Fibroblast of skin of left biceps (primary cell): ENCODE measurements at regions not wholly inside any gene's neighbourhood (a gene's known extent, or its start where the extent isn't known, plus 50 kb on each side); places are given as distances from the start of the nearest gene placed in this dataset.
"Not testable (repeated sequence)": the region's sequence is repeated elsewhere in the genome, so short reads cannot be mapped to it uniquely, and the experiment has no call there.

Experiments used
- DNase-seq, 2 experiments: peaks; one replicate each; pipeline ENCODE4 v3.0.0-alpha.2; 2013; ENCODE audit warnings: low read depth in 2 of 2

DNA sequence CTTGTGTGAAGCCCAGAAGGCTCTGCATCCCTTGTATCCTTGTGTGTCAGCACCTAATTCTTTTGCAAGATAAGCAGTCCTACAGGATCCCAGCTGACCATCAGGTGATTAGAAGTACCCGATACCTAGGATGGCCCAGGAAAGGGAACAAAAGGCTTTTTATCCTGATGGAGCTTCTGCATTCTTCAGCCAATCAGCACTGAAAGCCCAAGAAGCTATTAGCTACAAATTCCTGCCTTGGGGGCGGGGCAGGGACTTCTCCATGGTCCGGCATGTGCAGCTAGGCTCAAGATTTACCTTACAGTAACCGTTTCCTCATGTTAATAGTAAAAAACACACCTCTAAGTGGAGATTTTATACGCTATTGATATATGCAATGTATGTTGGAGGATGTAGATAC, 264.6 kb upstream of the THUMPD2 start:
- no peak for DNase-seq

DNA sequence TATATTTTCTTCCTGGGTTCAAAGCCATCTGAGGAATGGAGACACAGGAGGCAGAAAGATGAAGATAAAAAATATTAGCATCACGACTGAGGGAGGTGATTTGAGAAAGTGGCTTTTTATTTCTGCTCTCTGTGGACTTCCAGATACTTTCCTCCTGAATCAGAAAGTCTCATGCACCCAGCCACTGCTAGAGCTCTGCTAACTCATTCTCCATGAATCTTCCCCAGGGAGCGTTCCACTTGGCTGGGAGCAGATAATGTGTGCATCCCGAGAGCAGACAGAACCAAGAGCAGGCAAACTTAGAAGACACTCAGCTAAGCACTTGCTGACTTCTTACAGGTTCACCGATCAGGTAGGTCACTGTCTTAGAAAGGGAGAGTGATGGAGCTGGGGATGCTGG, 264.1 kb upstream of the THUMPD2 start:
- DNase-seq: no peak

DNA sequence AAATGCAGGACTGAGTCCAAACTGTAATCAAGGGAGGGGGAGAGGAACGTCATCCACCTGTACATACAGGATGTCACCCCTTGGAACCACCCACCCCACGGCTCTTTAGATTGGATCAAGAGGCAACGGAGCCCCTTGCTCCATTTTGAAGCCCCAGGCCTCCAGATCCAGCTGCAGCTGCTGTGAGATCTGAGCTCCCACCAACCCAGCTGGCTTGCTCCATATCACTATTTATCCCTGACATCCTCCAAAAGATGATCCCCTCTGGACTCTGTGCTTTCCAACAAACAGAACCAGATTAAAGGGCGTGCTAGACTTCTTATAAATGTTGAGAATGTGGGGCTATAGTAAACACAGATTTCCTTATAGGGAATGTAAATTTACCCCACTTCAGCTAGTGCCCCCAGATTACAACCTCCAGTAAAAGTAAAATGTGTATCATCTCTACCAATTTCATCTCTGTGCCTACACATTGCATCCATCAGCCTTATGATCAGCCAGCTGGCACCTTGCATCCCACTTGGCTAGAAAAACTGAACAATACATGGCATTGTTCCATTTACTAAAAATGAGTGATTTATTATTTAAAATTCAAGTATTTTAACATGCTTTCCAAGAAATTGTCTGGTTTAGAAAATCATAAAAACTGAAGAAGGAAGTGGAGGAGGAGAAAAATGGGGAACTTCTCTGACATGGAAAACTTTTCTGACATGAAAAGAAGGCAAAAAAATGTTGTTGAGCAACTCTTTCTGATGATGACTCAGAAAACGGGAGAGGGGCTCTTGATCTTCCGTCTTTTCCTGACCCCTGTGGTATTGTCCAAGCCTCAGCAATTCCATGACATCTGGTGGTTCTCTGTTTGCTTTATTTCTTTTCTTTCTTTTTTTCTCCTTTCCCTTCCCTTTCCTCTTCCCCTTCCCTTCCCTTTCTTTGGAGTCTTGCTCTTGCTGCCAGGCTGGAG, 262.6 kb upstream of the THUMPD2 start:
- peak; percentile 50 to 54 for DNase-seq

DNA sequence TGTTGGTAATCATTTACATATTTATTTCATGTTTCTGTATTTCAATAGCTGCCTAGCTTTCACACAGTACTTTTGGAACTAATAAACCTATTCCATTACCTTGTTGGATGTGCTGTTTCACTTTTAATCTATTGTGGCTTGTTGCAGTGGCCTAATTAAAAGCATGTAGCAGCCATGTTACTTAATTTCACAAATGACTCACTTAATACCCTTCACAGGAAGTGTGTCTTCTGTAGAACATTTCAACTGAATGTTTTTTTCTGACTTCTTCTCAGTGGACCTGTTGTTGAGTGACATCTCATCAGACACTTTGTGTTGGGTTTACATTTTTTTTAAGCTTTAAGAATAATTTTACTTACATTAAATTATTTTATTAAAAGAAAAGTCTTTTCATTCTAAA, 260.5 kb upstream of the THUMPD2 start:
- DNase-seq: no peak

DNA sequence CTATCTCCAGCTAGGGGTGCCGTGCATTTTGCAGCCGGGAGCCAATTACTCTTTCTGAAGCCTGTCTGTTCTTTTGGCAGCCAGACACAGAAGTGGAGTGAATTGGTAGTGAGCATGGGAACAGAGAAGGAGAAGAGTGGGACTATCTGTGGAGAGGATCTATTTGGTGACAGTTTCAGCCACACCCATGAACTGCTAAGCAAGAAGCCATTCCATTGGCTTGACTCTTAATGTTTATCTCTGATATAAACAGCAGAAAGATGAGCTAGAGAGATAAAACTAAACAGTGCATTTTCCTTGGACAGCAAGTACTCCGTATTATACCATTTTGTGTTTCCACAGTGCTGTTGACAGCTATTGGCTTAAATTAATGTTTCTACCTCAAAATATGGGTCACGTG, 259.6 kb upstream of the THUMPD2 start:
- DNase-seq: no peak

DNA sequence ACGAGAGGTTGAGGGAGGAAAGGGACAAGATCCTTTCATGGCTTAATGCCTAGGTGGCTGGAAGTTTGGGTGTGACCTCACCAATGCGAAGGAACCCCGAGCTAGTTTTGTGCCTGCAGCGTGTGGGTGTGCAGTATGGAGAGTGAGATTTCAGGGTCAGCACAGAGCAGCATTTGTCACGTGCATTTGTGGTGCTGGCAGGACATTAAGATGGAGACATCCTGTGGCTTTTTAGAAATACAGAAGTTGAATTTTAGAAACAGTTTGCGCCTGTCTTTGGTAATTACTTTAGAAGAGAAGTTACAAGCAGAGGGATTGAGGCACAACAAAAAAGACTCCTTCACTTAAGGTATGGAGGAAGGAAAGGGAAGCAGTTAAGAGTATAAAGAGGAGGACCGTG, 258.2 kb upstream of the THUMPD2 start:
- DNase-seq: no peak

DNA sequence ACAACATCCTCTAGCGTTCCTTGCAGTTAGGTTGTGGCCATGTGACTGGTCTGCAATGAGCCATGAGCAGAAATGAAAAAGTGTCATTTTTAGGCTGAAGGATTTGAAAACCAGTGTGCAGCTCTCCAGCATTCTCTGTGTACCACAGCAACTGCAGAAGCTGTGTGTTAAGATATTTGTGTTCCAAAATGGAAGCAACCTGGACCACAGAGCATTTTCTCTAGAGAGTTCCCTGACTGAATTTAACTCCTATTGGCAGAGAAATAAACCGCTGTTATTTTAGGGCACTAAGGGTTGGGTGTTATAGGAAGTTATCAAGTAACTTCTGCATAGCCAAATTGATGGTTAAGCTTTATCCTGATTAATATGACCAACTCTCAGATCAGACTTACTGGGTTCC, 257.2 kb upstream of the THUMPD2 start:
- no peak for DNase-seq

DNA sequence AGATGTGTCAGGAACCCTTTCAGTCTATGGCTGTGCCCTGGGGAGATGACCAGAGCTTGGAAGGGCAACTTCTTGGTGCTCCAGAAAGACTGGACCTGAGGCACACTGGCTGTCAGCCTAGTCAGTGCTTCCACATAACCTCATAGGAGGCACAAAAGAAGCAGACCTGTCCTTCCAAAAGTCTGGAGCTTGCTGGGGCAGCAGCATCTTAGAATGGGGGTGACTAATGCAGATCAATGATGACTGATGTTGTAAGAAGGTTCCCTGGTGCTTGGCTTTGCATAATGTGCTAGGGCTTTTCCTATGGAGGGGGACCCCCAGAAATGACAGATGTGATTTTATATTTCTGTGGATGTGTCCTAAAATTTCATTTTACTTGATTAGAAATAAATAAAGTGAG, 255.7 kb upstream of the THUMPD2 start:
- no peak for DNase-seq

DNA sequence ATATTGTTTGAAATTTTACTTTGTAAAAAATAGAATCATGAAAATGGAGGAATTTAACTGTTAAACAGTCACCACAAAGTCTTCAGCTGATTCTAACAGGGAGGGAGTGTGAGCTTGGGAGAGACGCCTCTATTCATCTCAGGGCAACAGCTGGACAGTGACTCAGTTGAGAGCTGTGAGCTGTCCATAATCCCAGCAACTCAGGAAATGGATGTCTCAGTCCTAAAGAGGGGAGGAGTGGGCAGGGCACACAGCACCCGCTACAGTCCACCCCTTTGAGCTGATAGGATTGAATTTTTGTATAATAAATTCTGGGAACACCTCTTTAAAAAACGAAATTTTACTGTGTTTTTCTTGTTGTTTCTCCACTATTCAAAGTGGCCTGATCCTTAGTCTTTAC, 255.1 kb upstream of the THUMPD2 start:
- DNase-seq: no peak

DNA sequence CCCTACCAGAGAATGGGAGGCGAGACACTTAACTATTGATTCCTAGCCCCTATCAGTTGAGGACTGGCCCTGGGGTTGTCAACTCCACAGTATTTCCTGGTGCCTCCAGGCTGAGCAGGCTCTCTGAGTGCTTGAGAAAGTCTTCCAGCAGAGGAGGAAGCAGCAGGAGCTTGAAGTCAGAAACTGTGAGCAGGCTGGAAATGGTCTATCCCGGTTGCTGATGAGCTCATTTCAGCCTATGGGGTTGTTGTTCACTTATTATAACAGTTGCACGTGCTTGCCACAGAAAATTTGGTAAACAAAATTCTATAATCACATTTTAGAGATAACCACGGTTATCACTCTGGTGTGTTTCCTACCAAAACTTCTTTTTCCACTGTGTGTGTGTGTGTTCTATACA, 254.7 kb upstream of the THUMPD2 start:
- DNase-seq: no peak

DNA sequence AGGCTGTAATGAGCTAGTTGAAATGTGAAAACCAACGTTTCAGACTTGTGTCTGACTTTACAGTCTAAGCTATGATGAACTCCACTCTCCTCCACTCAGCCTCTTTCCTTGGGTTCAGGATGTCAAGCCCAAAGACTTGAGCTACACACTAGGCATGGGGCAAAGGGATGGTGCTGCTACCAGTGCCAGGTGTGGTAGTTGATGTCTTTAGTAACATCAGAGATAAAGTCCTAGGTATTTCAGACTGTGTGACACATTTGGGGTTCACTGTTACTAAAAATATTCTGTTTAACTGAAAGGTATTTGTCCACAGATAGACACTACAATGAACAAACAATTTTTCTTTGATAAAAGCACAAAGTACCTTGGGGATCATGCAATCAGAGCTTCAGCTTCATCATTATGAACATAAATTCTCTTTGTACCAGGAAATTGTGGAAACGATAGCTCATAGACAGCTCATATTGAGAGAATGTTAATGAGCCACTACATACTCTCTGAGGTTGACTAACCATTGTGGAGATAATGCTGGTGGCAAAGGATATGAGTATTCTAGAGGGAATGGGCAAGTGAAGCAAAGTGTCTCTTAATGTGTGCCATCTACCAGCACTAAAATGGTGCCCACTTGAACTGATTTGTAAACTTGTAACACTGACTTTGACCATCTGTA, 253.7 kb upstream of the THUMPD2 start:
- peak; percentile 71 to 73 for DNase-seq

DNA sequence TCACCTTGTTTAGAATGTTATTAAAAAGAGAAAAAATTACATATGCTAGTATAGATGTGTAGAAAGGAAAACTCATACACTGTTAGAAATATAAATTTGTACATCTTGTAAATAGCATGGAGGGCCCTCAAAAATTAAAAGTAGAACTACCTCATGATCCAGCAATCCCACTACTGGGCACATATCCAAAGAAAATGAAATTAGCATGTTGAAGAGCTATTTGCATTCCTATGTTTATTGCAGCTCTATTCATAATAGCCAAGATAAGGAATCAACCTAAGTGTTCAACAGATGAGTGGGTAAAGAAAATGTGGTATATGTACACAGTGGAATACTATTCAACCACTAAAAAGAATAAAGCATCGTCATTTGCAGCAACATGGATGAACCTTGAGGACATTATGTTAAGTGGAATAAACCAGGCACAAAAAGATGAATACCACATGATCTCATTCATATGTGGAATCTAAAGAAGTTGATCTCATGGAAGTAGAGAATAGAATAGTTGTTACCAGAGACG, 251.5 kb upstream of the THUMPD2 start:
- DNase-seq: no peak

DNA sequence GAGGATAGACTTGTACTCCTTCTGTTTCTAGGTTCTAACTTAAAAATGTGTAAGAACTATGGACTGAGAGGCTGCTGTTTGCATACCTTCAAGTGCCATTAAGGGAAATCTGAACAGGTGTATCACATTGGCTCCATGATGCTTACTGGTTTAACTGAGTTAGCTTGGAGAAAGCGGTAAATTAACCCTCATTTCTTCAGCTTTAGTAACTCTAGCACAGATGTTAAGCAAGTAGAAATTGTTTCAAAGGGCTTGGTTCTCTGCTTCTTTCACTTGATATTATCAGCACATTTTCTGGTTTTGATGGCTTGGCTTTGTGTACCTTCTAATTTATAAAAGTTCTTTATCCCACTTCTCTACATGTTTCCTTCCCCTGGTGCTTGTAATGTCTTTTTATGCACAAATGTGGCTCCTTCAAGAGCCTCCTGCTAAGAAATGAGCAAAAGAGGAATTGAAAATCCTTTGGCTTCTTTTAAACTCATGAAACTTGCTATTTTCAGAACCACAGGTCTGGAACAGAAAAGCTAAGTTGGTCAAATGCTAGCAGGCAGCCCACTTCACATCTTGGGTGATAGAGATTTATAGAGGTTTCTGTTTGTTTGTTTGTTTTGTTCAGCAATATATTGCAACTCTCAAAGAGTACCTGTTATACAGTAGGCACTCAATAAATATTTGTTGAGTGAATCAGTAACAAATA, 249.9 kb upstream of the THUMPD2 start:
- no peak for DNase-seq

DNA sequence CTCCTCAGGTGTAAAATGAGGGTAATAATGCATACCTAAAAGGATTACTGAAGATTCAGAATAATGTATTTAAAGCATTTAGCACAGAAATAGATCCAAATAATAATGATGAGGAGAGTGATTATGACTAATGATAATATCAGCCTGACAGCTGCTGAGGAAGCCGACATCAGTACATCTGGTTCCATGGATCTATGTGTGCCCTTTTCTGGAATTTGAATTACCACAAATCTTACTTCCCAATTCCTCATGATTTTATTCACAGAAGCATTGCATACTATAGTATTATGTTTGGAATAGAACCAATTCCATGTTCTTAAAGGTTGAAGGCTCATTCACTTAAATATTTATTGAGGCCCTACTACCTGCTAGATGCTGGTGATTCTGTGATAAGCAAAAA, 248.9 kb upstream of the THUMPD2 start:
- DNase-seq: no peak

DNA sequence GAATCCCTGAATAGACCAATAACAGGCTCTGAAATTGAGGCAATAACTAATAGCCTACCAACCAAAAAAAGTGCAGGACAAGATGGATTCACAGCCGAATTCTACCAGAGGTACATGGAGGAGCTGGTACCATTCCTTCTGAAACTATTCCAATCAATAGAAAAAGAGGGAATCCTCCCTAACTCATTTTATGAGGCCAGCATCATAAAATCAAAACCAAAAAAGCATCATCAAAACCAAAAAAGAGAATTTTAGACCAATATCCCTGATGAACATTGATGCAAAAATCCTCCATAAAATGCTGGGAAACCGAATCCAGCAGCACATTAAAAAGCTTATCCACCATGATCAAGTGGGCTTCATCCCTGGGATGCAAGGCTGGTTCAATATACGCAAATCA, 246.2 kb upstream of the THUMPD2 start:
- not testable (repeated sequence) for DNase-seq

DNA sequence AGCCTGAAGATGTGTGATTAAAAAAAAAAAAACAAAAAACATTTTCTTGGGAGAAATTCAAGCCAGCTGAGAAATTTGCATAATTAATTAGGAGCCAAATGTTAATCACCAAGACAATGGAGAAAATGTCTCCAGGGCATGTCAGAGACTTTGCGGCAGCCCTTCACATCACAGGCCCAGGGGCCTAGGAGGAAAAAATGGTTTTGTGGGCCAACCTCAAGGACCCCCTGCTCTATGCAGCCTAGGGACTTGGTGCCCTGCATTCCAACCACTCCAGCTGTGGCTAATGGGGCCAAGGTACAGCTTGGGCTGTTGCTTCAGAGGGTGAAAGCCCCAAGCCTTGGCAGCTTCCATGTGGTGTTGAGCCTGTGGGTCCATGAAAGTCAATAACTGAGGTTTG, 241.9 kb upstream of the THUMPD2 start:
- no peak for DNase-seq

DNA sequence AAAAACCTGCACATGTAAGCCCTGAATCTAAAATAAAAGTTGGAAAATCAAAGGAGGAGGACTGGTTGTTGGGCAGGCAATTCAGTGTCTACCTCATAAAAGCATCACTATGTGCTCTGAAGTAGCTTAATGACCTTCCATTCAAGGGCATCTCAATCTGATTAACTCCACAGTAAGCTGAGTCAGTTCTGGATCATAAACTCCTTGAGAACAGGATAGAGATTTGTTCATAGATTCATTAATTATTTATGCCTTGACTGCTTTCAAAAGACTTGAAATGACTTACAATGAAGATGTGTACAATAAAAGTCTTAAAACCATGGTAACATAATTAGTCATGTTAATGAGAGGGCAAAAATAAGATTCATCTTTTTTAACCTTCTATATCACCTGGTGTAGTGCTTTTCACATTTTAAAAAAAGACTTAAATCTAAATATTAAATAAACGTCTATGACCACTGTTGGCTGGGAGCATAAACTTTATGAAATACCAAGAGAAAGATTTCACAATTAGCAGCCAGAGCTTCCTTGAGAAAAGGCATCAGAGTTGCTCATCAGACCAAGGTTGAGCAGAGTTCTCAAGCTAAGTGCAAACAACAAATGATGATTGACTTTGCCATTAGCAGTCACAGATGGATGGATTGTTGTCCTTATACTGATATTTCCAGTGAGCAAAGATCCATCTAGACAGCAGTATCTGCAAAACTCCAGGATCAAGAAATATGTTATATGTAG, 237.3 kb upstream of the THUMPD2 start:
- DNase-seq: no peak

DNA sequence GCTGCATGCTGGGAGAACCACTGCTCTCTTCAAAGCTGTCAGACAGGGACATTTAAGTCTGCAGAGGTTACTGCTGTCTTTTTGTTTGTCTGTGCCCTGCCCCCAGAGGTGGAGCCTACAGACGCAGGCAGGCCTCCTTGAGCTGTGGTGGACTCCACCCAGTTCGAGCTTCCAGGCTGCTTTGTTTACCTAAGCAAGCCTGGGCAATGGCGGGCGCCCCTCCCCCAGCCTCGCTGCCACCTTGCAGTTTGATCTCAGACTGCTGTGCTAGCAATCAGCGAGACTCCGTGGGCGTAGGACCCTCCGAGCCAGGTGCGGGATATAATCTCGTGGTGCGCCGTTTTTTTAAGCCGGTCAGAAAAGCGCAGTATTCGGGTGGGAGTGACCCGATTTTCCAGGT, 234.9 kb upstream of the THUMPD2 start:
- DNase-seq: not testable (repeated sequence)

DNA sequence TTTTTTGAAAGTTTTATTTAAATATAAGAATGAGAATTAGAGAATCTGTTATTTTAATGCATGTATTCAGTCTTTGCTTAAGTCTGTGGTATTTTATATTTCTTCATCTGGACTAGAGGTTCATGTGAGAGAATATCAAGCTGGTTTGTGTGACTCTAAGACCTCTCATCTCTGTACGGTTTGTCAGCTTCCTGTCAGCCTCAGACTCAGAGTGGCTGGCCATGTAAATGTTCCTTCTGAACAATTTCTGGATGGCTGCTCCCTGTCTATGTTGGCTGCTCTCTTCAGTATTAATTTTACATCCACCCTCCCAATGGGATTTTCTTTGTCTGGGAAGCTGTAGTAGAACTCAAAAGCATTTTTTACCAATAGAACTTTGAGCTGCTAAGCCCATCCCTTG, 225.3 kb upstream of the THUMPD2 start:
- DNase-seq: no peak

DNA sequence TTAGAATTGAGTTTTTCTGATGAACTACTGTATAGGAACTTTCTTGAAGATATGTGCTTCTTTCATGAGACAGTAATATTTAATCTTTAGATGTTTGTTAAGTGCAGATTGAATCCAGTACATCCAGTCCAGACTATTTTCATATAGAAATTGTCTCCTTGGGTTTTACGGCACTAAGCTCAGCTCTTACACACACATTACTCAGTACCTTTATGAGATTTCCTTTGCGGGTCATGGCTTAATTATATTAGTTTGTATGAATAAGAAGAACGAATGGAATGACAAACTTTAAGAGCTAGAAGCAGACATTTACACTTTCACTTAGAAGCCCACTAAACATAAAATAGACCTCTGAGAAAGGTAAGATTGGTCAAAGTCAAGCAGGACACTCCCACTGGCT, 223.3 kb upstream of the THUMPD2 start:
- no peak for DNase-seq

DNA sequence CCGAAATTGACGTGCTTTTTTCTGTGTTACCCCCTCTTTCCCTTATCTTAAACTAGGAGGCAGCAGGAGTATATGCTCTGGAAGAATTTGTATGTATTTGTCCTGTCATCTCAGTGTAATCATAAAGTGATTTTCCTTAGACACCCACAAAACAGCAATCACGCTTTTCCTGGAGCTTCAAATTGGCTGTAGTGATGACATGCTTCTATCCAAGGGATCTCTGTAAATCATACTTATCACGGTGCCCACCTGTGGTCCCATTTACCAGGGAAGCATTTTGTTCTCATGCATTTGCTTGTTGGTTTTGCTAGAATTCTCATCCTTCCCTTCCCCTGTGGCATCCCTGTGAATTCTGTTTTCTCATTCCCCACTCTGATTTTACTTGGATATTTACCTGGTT, 220.8 kb upstream of the THUMPD2 start:
- no peak for DNase-seq

DNA sequence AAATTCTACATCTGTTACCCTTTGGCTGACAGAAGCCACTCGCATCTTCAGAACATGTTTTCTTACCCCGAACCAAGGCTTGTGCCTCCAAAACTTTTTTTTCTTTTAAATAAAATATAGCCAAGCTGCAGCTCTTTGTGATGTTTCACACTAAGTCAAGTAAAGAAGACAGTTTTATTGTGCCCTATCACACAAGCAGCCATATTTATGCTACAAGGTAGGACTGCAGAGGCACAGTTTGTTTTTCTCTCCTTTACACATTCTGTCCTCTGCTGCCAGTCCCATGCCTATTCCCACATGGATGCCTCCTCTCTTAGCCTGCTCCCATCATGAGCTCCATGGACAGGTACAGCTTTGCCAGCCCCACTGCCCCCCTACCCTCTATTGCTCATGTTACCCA, 219.6 kb upstream of the THUMPD2 start:
- DNase-seq: no peak
